ENCODE measurements at regions not wholly inside any gene's neighbourhood (a gene's known extent, or its start where the extent isn't known, plus 50 kb on each side); places are given as distances from the start of the nearest gene placed in this dataset.

- H4K20me1 ChIP-seq (ENCODE audit: insufficient read depth) = no peaks in the 10 kb centered on the region
- H3K4me1 ChIP-seq (ENCODE audit: low read depth, poor library complexity, severe bottlenecking) = no peaks in the 10 kb centered on the region
- H3K9ac ChIP-seq = no peak overlapping the region
- no peak overlapping the region for H2AFZ ChIP-seq (ENCODE audit: low read depth)
- H3K27me3 ChIP-seq (ENCODE audit: insufficient read depth, low read depth) = no peaks in the 10 kb centered on the region
- no peak overlapping the region for H3K27ac ChIP-seq
- H3K4me3 ChIP-seq (IDR thresholded peaks at IDR 0.05; ENCODE audit: insufficient read depth, low read depth, low read length) = no peak overlapping the region
- TF ChIP-seq CTCF (conservative IDR thresholded peaks at IDR 0.05; ENCODE audit: low read depth, low read length) = no peak
- H3K79me2 ChIP-seq (ENCODE audit: insufficient read depth, low read depth) = no peaks in the 10 kb centered on the region
- no peak overlapping the region for H3K4me2 ChIP-seq
- no peaks in the 10 kb centered on the region for H3K36me3 ChIP-seq (ENCODE audit: insufficient read depth)
These were observed 311.0 kb upstream of the PROX1 start for GRCh38 chr1:213676736-213677135.

- no peaks in the 10 kb centered on the region for H3K36me3 ChIP-seq (ENCODE audit: insufficient read depth)
- no peaks in the 10 kb centered on the region for H3K27me3 ChIP-seq (ENCODE audit: insufficient read depth, low read depth)
- H3K4me3 ChIP-seq (IDR thresholded peaks at IDR 0.05; ENCODE audit: insufficient read depth, low read depth, low read length) = no peak overlapping the region
- no peaks in the 10 kb centered on the region for H3K79me2 ChIP-seq (ENCODE audit: insufficient read depth, low read depth)
- no peaks in the 10 kb centered on the region for H3K4me1 ChIP-seq (ENCODE audit: low read depth, poor library complexity, severe bottlenecking)
- no peak overlapping the region for H2AFZ ChIP-seq (ENCODE audit: low read depth)
- H3K27ac ChIP-seq = no peak overlapping the region
- H3K9ac ChIP-seq = no peak overlapping the region
- no peaks in the 10 kb centered on the region for H4K20me1 ChIP-seq (ENCODE audit: insufficient read depth)
- no peak overlapping the region for H3K4me2 ChIP-seq
- TF ChIP-seq CTCF (conservative IDR thresholded peaks at IDR 0.05; ENCODE audit: low read depth, low read length) = no peak
These were observed 309.4 kb upstream of the PROX1 start for GRCh38 chr1:213678348-213678747.

- Histone ChIP-seq H3K27me3 (ENCODE audit: insufficient read depth, low read depth) (no peaks in the 10 kb centered on the region), H3K4me1 (ENCODE audit: low read depth, poor library complexity, severe bottlenecking) (no peaks in the 10 kb centered on the region), H4K20me1 (ENCODE audit: insufficient read depth) (no peaks in the 10 kb centered on the region), H3K27ac (no peak overlapping the region), H3K36me3 (ENCODE audit: insufficient read depth) (no peaks in the 10 kb centered on the region), H3K4me2 (no peak overlapping the region), H2AFZ (ENCODE audit: low read depth) (no peak overlapping the region), H3K9ac (no peak overlapping the region), H3K4me3 (IDR thresholded peaks at IDR 0.05; ENCODE audit: insufficient read depth, low read depth, low read length) (no peak overlapping the region), H3K79me2 (ENCODE audit: insufficient read depth, low read depth) (no peaks in the 10 kb centered on the region)
- no peak for TF ChIP-seq CTCF (conservative IDR thresholded peaks at IDR 0.05; ENCODE audit: low read depth, low read length)
These were observed 309.0 kb upstream of the PROX1 start for GRCh38 chr1:213678753-213679152.

- no peaks in the 10 kb centered on the region for H4K20me1 ChIP-seq (ENCODE audit: insufficient read depth)
- TF ChIP-seq CTCF (conservative IDR thresholded peaks at IDR 0.05; ENCODE audit: low read depth, low read length) = no peak
- no peaks in the 10 kb centered on the region for H3K27me3 ChIP-seq (ENCODE audit: insufficient read depth, low read depth)
- no peak overlapping the region for H3K27ac ChIP-seq
- H3K9ac ChIP-seq = no peak overlapping the region
- no peak overlapping the region for H3K4me2 ChIP-seq
- H3K79me2 ChIP-seq (ENCODE audit: insufficient read depth, low read depth) = no peaks in the 10 kb centered on the region
- no peak overlapping the region for H2AFZ ChIP-seq (ENCODE audit: low read depth)
- no peaks in the 10 kb centered on the region for H3K4me1 ChIP-seq (ENCODE audit: low read depth, poor library complexity, severe bottlenecking)
- H3K4me3 ChIP-seq (IDR thresholded peaks at IDR 0.05; ENCODE audit: insufficient read depth, low read depth, low read length) = no peak overlapping the region
- H3K36me3 ChIP-seq (ENCODE audit: insufficient read depth) = no peaks in the 10 kb centered on the region
These were observed 308.6 kb upstream of the PROX1 start for GRCh38 chr1:213679153-213679552.

Data from KMS-11 (cell line).